Stimulated activated CD8-positive, alpha-beta memory T cell treated with anti-CD3 and anti-CD28 coated beads, Interleukin-7, amount 100 ng/mL, for 48 hours (primary cell): ENCODE measurements at regions not wholly inside any gene's neighbourhood (a gene's known extent, or its start where the extent isn't known, plus 50 kb on each side); places are given as distances from the start of the nearest gene placed in this dataset.
"Not testable (repeated sequence)": the region's sequence is repeated elsewhere in the genome, so short reads cannot be mapped to it uniquely, and the experiment has no call there.

Experiments
- DNase-seq, 2 donors: peaks; one replicate each; pipeline ENCODE4 v3.0.0-alpha.2; 2020; ENCODE audit warnings: low read depth in 1 of 2; ENCODE audit errors: extremely low read depth in 1 of 2

GRCh38 chr9:129547063-129547462, 73.8 kb downstream of the C9orf50 start:
- no peak for DNase-seq

GRCh38 chr9:129545876-129546275, 75.0 kb downstream of the C9orf50 start:
- not testable (repeated sequence) for DNase-seq

GRCh38 chr9:129544761-129545160, 76.1 kb downstream of the C9orf50 start:
- DNase-seq, result no peak

GRCh38 chr9:129542741-129543140, 78.2 kb downstream of the C9orf50 start:
- DNase-seq, result no peak

GRCh38 chr9:129541270-129541669, 79.6 kb downstream of the C9orf50 start:
- no peak for DNase-seq

- no peak for DNase-seq
Measured at GRCh38 chr9:129539446-129539845, 81.5 kb downstream of the C9orf50 start.

GRCh38 chr9:129531860-129532402, 89.0 kb downstream of the C9orf50 start:
- DNase-seq, result not testable (repeated sequence)

- DNase-seq, result not testable (repeated sequence)
Measured at GRCh38 chr9:129527955-129528354, 92.9 kb downstream of the C9orf50 start.

GRCh38 chr9:129525656-129526196, 95.2 kb downstream of the C9orf50 start:
- DNase-seq, result no peak

- no peak for DNase-seq
Measured at GRCh38 chr9:129524582-129525270, 96.2 kb downstream of the C9orf50 start.

GRCh38 chr9:129523943-129524581, 96.8 kb downstream of the C9orf50 start:
- no peak for DNase-seq

GRCh38 chr9:129522351-129522750, 98.5 kb downstream of the C9orf50 start:
- no peak for DNase-seq

- DNase-seq, result no peak
Measured at GRCh38 chr9:129520082-129520481, 100.8 kb downstream of the C9orf50 start.

GRCh38 chr9:129518074-129518473, 102.8 kb downstream of the C9orf50 start:
- no peak for DNase-seq

GRCh38 chr9:129517006-129517405, 103.9 kb downstream of the C9orf50 start:
- DNase-seq, result no peak

GRCh38 chr9:129514891-129515290, 106.0 kb downstream of the C9orf50 start:
- no peak for DNase-seq

GRCh38 chr9:129514497-129514867, 106.4 kb downstream of the C9orf50 start:
- no peak for DNase-seq

GRCh38 chr9:129513856-129514496, 106.9 kb downstream of the C9orf50 start:
- no peak for DNase-seq

GRCh38 chr9:129513282-129513681, 107.6 kb downstream of the C9orf50 start:
- no peak for DNase-seq

GRCh38 chr9:129511285-129511900, 109.5 kb downstream of the C9orf50 start:
- DNase-seq, result no peak

- no peak for DNase-seq
Measured at GRCh38 chr9:129509533-129509928, 111.4 kb downstream of the C9orf50 start.
